ENCODE measurements at regions not wholly inside any gene's neighbourhood (a gene's known extent, or its start where the extent isn't known, plus 50 kb on each side); places are given as distances from the start of the nearest gene placed in this dataset.

DNA sequence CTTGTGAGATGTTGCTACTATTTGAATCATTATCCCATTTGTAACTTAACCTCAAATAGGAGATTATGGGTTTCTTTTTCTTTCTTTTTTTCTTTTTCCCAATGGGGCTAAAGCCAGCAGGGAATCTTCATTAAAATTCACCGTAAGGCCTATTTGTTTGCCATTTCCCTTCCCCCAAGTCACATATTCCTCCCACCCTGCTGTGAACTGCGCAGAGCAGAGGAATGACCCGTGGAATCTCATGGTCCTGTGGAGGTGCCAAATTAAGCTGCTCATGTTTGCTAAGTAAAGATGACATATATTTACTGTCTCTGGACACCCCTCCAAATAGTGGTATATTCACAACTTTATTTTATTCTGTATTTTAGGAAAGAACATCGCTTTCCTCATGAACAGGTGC lies 699.3 kb downstream of the RNF144B start:
- Histone ChIP-seq H3K27me3 (ENCODE audit: insufficient read depth) (no peaks in the 10 kb centered on the region), H3K36me3 (replicated peaks in 1 of 2; ENCODE audit: control insufficient read depth in 1 of 2, insufficient read depth in 2 of 2, low read length in 1 of 2) (no peaks in the 10 kb centered on the region), H3K9me2 (no peaks in the 10 kb centered on the region), H4K20me1 (ENCODE audit: insufficient read depth) (no peaks in the 10 kb centered on the region), H3K9ac (no peak overlapping the region), H3K4me3 (ENCODE audit: low read depth in 2 of 2, low read length in 1 of 2) (no peak overlapping the region), H3F3A (replicated peaks; ENCODE audit: insufficient read depth) (no peaks in the 10 kb centered on the region), H3K4me1 (ENCODE audit: control insufficient read depth in 1 of 2, insufficient read depth in 2 of 2, low read depth in 1 of 2, low read length in 1 of 2) (no peaks in the 10 kb centered on the region), H3K4me2 (no peak overlapping the region), H3K27ac (ENCODE audit: low read depth in 2 of 2, low read length in 1 of 2) (no peak overlapping the region), H3K9me3 (no peaks in the 10 kb centered on the region), H3K79me2 (ENCODE audit: insufficient read depth) (no peaks in the 10 kb centered on the region), H2AFZ (ENCODE audit: low read depth) (no peak overlapping the region)
- WGBS (ENCODE audit: low lambda C conversion rate) = 1% methylated on average over 4 of the region's 4 CpGs
- TF ChIP-seq RAD21 (IDR thresholded peaks at IDR 0.05; ENCODE audit: low read length) (no peak), REST (IDR thresholded peaks at IDR 0.05; ENCODE audit: low read depth, low read length) (no peak), TEAD4 (IDR thresholded peaks at IDR 0.05; ENCODE audit: borderline replicate concordance, insufficient read depth) (no peak), RCOR1 (IDR thresholded peaks at IDR 0.05; ENCODE audit: low read length) (no peak), YY1 (IDR thresholded peaks at IDR 0.05; ENCODE audit: low read depth) (no peak), EZH2phosphoT487 (IDR thresholded peaks at IDR 0.05; ENCODE audit: borderline replicate concordance, low read depth) (no peak), MAX (IDR thresholded peaks at IDR 0.05; ENCODE audit: low read depth) (no peak), SMC3 (IDR thresholded peaks at IDR 0.05; ENCODE audit: low read depth, low read length) (no peak), ZBTB33 (IDR thresholded peaks at IDR 0.05; ENCODE audit: borderline replicate concordance, low read depth) (no peak), RXRA (IDR thresholded peaks at IDR 0.05; ENCODE audit: borderline replicate concordance, low read depth) (no peak), MEF2A (IDR thresholded peaks at IDR 0.05; ENCODE audit: borderline replicate concordance, low read depth) (no peak), NFIC (IDR thresholded peaks at IDR 0.05; ENCODE audit: borderline replicate concordance) (no peak), ELF1 (IDR thresholded peaks at IDR 0.05) (no peak), GABPA (IDR thresholded peaks at IDR 0.05; ENCODE audit: low read depth) (no peak), CTCF (IDR thresholded peaks at IDR 0.05) (no peak), CHD2 (IDR thresholded peaks at IDR 0.05; ENCODE audit: low read length, partially characterized antibody) (no peak), RFX5 (IDR thresholded peaks at IDR 0.05; ENCODE audit: low read length) (no peak), MXI1 (IDR thresholded peaks at IDR 0.05; ENCODE audit: low read depth, low read length) (no peak)
- TF ChIP-seq, protein P1, sequence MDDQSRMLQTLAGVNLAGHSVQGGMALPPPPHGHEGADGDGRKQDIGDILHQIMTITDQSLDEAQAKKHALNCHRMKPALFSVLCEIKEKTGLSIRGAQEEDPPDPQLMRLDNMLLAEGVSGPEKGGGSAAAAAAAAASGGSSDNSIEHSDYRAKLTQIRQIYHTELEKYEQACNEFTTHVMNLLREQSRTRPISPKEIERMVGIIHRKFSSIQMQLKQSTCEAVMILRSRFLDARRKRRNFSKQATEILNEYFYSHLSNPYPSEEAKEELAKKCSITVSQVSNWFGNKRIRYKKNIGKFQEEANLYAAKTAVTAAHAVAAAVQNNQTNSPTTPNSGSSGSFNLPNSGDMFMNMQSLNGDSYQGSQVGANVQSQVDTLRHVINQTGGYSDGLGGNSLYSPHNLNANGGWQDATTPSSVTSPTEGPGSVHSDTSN (IDR thresholded peaks at IDR 0.05) = no peak
- TF ChIP-seq, protein P2, sequence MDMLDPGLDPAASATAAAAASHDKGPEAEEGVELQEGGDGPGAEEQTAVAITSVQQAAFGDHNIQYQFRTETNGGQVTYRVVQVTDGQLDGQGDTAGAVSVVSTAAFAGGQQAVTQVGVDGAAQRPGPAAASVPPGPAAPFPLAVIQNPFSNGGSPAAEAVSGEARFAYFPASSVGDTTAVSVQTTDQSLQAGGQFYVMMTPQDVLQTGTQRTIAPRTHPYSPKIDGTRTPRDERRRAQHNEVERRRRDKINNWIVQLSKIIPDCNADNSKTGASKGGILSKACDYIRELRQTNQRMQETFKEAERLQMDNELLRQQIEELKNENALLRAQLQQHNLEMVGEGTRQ (IDR thresholded peaks at IDR 0.05; ENCODE audit: borderline replicate concordance, low read depth, low read length) = no peak
- DNase-seq = no peak
- ChIA-PET POLR2A (no interaction called here), CTCF (no interaction called here)
